ENCODE measurements at regions not wholly inside any gene's neighbourhood (a gene's known extent, or its start where the extent isn't known, plus 50 kb on each side); places are given as distances from the start of the nearest gene placed in this dataset.
"Not testable (repeated sequence)": the region's sequence is repeated elsewhere in the genome, so short reads cannot be mapped to it uniquely, and the experiment has no call there.

DNA sequence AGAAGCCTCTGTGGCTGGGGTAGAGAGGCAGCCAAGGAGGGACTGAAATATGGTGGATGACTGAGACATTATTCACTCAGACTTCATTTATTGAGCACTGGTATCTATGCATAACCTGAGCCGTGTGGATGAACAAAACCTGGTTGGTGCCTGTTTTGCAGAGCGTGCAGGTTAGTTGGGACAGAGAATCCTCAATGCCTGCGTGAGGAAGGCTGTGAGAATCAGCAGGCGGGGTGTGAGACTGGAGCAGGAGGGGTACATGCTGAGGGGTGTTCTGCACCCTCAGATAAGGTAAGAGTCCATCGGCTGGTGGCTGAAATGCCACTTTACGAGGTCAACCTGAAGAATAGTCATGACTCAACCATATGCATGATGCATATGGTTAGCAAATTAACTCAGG is 271.6 kb downstream of the MED10 start:
- no peak for DNase-seq

GRCh38 chr5:6105320-6105719 is 273.0 kb downstream of the MED10 start:
- no peak for DNase-seq

GRCh38 chr5:6096101-6096500 is 282.2 kb downstream of the MED10 start:
- no peak for DNase-seq

DNA sequence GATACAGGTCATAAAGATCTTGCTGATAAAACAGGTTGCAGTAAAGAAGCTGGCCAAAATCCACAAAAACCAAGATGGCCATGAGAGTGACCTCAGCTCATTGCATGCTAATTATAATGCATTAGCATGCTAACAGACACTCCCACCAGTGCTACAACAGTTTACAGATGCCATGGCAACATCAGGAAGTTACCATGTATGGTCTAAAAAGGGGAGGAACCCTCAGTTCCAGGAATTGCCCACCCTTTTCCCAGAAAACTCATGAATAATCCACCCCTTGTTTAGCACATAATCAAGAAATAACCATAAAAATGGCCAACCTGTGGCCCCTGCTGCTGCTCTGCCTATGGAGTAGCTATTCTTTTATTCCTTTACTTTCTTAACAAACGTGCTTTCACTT is 284.2 kb downstream of the MED10 start:
- DNase-seq: not testable (repeated sequence)

- no peak for DNase-seq
Measured at GRCh38 chr5:6090838-6091237, 287.5 kb downstream of the MED10 start.

DNA sequence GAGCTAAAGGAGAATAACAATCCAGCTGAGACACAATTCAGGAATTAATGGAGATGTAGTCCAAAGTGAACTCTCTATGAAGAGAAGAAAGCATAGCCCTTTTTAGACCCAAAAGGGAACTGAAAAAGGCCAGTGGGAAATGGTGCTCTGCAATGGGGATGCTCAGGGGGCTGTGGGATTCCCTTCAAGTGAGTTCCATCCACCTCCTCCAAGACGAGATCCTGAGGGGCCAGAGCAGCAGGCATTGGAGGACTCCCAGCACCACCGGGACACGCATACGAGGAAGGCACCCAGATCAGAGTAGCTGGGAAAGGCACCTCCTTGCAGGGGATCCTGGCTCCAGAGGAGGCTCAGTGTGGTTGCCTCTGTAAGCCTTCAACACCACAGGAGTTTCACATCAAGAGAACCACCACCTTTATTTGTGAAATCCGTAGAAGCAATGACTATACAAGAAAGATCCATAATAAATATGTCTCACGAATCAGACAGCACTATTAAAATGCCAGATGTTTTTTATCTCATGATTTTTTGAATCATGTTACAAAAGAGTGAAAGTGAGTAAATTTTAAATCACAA is 288.2 kb downstream of the MED10 start:
- no peak for DNase-seq

- no peak for DNase-seq
Measured at GRCh38 chr5:6088706-6089105, 289.6 kb downstream of the MED10 start.

- DNase-seq: no peak
Measured at GRCh38 chr5:6087576-6087975, 290.8 kb downstream of the MED10 start.

DNA sequence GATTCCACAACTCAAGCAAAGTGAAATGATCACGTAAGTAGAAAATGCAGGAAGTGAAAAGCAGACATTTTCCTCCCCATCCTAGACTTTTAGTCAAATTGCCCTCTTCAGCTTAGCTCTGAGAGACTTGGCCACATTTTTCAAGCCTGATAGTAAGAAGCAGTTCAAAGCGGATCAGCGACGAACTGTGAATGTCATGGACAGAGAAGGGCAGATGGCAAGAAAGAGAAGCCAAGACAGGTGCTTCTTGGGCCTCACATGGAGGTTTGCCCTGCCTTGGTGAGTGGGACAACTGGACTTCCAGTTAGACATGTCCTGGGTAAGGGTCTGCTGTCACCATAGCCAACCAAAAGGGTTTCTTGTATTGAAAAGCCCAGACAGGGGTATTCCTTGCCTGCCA is 291.5 kb downstream of the MED10 start:
- no peak for DNase-seq

DNA sequence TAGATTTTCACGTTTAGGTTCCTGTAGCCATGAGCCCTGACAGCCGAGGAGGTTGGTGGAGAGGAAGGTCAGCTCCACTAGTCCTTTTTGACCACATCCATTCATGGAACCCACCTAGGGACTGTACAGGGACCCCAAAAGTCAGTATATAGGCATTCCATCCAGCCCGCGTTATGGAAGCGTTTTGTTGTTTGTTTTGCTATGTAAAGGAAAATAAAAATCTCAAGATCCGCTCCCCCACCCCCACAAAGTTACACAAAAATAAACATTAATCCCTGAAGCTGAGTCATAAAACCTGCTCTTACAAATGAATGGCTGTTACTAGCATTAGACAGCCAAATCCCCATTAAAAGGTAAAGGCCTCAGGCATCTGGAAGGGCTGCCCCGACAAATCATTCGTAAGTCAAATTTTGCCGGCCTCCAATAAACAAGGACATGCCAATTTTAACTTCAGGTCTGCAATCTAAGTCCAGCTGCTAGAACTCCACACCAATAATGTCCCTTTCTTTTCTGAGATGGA is 292.9 kb downstream of the MED10 start:
- no peak for DNase-seq

GRCh38 chr5:6084836-6085235 is 293.5 kb downstream of the MED10 start:
- DNase-seq: no peak

- no peak for DNase-seq
Measured at GRCh38 chr5:6084376-6084775, 294.0 kb downstream of the MED10 start.

DNA sequence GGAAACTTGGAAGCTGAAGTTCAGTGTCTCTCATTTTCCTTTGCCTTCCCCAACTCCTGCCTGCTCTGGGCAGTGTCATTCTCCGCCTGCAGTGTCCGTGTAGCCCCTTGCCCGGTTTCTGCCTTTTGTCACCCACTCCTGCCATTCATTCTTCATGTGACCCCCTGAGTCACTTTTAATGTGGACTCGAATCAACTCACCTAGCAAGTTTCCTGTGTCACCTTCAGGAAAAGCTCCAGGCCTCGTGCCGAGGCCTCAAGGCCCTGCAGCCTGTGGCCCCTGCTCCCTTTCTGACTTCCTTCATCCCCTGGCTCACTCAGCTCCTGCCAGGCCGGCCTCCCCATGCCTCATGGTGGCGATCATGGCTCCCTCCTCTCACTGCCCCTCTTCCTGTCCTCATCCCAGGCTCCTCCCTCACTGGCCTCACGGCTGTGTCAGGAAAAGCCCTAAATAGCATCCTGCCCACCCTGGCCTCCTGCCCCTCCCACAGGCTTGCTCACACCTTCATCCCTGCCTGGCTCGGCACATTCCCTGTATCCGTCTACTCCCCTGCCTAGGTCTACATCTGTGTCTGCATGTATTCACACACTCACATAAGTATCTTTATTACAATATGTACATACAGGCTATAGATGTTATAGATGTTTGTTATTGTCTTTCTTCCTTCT is 294.9 kb downstream of the MED10 start:
- DNase-seq: no peak

DNA sequence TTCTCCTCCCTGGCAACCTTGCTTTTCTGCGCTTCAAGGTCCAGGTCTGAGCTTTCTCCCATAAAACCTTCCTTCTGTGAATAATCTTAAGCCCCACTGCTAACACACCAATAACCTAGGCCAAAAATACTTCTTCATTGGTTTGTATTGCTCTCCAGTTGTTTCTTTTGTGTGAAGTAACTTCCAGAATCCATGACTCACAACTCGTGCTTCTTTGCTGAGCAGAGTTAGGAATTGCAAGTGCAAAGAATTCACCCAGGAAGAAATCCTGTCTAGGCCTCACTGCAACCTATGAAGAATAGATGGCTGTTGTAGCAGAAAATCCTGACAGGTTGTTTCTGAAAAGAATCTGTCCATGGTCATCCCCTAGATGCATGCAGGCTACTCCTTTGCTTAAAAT is 295.7 kb downstream of the MED10 start:
- DNase-seq: no peak

DNA sequence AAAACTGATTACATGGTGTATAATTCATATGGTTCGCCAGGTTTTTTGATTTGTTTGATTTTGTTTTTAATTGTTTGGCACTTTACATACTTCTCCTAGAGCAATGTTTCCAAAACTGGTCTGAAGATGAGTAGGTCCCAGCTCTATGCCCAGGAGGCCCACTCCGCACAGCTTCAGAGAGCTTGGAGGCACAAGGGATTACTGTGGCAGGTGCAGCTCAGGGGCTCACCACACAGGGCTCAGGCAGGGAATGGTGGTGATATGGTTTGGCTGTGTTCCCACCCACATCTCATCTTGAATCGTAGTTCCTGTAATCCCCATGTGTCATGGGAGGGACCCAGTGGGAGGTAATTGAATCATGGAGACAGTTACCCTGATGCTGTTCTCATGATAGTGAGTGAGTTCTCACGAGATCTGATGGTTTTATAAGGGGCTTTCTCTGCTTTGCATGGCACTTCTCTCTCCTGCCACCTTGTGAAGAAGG is 296.6 kb downstream of the MED10 start:
- DNase-seq: no peak

DNA sequence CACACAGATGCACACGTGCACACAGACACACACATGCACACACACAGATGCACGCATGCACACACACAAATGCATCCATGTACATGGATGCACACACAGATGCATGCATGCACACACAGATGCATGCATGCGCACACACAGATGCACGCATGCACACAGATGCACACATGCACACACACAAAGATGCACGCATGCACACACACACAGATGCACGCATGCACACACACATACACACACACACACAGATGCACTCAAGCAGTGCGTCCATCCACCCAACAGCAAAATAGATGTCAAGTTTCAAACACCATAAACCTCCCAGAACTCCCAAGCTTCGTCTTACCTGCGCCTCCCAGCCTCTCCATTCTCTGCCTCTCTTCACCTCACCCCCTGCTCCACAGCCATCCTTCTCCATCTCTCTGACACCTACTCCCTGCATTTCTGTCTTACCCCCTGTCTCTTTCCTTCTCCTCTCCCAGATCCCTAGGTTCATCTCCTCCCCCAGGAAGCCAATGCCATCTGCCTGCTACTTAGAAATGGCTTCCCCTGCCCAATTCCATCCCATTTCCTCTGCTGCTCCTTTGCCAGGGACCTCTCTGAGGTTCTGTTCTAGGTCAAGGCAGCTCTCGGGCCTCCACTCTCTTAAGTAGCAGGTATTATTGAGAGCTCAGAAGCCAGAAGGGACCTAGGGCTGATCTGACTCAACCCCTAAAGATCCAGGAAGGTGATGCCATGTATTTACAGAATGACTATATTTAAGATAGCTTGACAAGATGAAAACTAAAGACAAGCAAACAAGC is 297.2 kb downstream of the MED10 start:
- DNase-seq: no peak

GRCh38 chr5:6080436-6080835 is 297.9 kb downstream of the MED10 start:
- DNase-seq: no peak

- no peak for DNase-seq
Measured at GRCh38 chr5:6078881-6079280, 299.5 kb downstream of the MED10 start.

GRCh38 chr5:6076341-6077239 is 301.8 kb downstream of the MED10 start:
- DNase-seq: no peak

- DNase-seq: not testable (repeated sequence)
Measured at GRCh38 chr5:6072488-6072887, 305.9 kb downstream of the MED10 start.

- no peak for DNase-seq
Measured at GRCh38 chr5:6069496-6070185, 308.7 kb downstream of the MED10 start.

DNA sequence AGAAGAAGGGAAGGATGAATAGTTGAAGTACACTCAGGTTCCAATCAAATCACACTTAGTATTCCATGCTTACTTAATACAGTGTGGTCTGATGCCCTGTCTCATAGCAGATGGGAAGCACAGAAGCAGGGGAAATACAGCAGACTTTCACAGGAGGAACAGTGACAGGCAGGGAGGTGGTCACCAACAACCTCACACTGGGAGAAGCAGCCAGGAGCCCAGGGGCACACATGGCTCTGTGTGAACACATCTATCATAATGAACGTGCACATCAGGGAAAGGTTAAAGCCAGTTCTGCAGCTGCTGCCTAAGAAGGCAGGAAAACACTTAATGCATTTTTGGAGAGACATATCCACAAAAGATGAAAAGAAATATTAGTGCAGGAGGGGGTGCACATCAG is 312.3 kb downstream of the MED10 start:
- DNase-seq: no peak

Data from activated CD8-positive, alpha-beta memory T cell treated with anti-CD3 and anti-CD28 coated beads, Interleukin-2, amount 50 U/mL, for 48 hours (primary cell).